ENCODE measurements at regions not wholly inside any gene's neighbourhood (a gene's known extent, or its start where the extent isn't known, plus 50 kb on each side); places are given as distances from the start of the nearest gene placed in this dataset.

- H3K4me3 ChIP-seq (ENCODE audit: low read depth, low read length) = peak overlapping the region; percentile 51
- no peak for TF ChIP-seq CTCF (IDR thresholded peaks at IDR 0.05; ENCODE audit: control insufficient read depth, extremely low read depth, insufficient read depth)
- no peak for DNase-seq (ENCODE audit: low read depth)
Measured at GRCh38 chr13:70430256-70430655, 322.0 kb upstream of the KLHL1 start.

DNA sequence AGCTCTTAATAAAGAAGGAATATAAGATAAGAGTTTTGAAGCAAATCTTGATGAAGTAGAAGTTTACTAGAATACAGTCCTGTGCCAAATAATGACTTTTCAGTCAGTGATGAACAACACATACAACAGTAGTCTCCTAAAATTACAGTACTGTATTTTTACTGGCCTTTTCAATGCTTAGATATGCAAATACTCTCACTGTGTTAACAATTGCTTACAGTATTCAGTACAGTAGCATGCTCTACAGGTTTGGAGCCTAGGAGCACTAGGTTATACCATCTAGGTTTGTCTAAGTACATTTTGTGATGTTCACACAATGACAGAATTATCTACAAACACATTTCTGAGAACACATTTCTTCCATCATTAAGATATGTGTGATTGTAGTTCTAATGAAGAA lies 316.7 kb upstream of the KLHL1 start:
- TF ChIP-seq CTCF (IDR thresholded peaks at IDR 0.05; ENCODE audit: control insufficient read depth, extremely low read depth, insufficient read depth) = no peak
- DNase-seq (ENCODE audit: low read depth) = no peak
- peak overlapping the region; percentile 18; the same call in 1 of the 2 replicates for H3K4me3 ChIP-seq (ENCODE audit: low read depth, low read length)

GRCh38 chr13:70424428-70424827 lies 316.2 kb upstream of the KLHL1 start:
- DNase-seq (ENCODE audit: low read depth) = no peak
- no peak for TF ChIP-seq CTCF (IDR thresholded peaks at IDR 0.05; ENCODE audit: control insufficient read depth, extremely low read depth, insufficient read depth)
- peak overlapping the region; percentile 18; the same call in 1 of the 2 replicates for H3K4me3 ChIP-seq (ENCODE audit: low read depth, low read length)

DNA sequence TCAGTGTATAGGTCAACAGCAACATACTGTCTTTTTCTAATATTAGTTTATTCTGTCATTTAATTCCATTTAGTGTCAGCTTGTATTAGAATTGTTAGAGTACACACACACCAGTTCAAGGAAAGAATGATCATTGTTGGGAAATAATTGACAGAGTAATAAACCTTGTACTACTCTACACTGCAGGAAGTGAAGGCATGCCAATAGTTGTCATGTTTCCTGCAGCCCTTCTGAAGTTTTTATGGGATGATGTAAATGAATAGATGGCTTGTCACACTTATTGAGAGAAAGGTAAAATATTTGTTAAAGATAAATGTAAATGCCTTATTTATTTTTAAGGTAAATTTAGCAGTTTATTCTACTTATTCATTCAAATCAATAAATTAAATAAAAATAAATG lies 306.9 kb upstream of the KLHL1 start:
- H3K4me3 ChIP-seq (ENCODE audit: low read depth, low read length) = no peak overlapping the region; the same call in 1 of the 2 replicates
- TF ChIP-seq CTCF (IDR thresholded peaks at IDR 0.05; ENCODE audit: control insufficient read depth, extremely low read depth, insufficient read depth) = no peak
- DNase-seq (ENCODE audit: low read depth) = no peak

GRCh38 chr13:70408865-70409264 lies 300.6 kb upstream of the KLHL1 start:
- DNase-seq (ENCODE audit: low read depth) = no peak
- peak overlapping the region; percentile 51 for H3K4me3 ChIP-seq (ENCODE audit: low read depth, low read length)
- TF ChIP-seq CTCF (IDR thresholded peaks at IDR 0.05; ENCODE audit: control insufficient read depth, extremely low read depth, insufficient read depth) = no peak

GRCh38 chr13:70407486-70407885 lies 299.2 kb upstream of the KLHL1 start:
- TF ChIP-seq CTCF (IDR thresholded peaks at IDR 0.05; ENCODE audit: control insufficient read depth, extremely low read depth, insufficient read depth) = no peak
- peak overlapping the region; percentile 51 for H3K4me3 ChIP-seq (ENCODE audit: low read depth, low read length)
- DNase-seq (ENCODE audit: low read depth) = no peak

- TF ChIP-seq CTCF (IDR thresholded peaks at IDR 0.05; ENCODE audit: control insufficient read depth, extremely low read depth, insufficient read depth) = no peak
- no peak for DNase-seq (ENCODE audit: low read depth)
- H3K4me3 ChIP-seq (ENCODE audit: low read depth, low read length) = no peak overlapping the region
Measured at GRCh38 chr13:70405266-70405665, 297.0 kb upstream of the KLHL1 start.

Data from LNCaP clone FGC (cell line).